Activated naive CD8-positive, alpha-beta T cell treated with anti-CD3 and anti-CD28 coated beads for 36 hours (primary cell): ENCODE measurements at regions not wholly inside any gene's neighbourhood (a gene's known extent, or its start where the extent isn't known, plus 50 kb on each side); places are given as distances from the start of the nearest gene placed in this dataset.
A peak's percentile ranks its signal among the peaks of the same experiment; 100 is the strongest.
"Not testable (repeated sequence)": the region's sequence is repeated elsewhere in the genome, so short reads cannot be mapped to it uniquely, and the experiment has no call there.

Source experiments
- DNase-seq: peaks from one replicate; pipeline ENCODE4 v3.0.0; 2021
- H3K27ac Mint-ChIP-seq: one replicate; pipeline ENCODE4 v1.8.0; 2022; ENCODE audit warnings: mild to moderate bottlenecking, moderate library complexity, mixed read lengths
- H3K27me3 Mint-ChIP-seq: one replicate; pipeline ENCODE4 v1.8.0; 2022; ENCODE audit warnings: mild to moderate bottlenecking, mixed read lengths
- H3K36me3 Mint-ChIP-seq: one replicate; pipeline ENCODE4 v1.8.0; 2021; ENCODE audit warnings: mild to moderate bottlenecking, mixed read lengths
- H3K4me1 Mint-ChIP-seq: one replicate; pipeline ENCODE4 v1.8.0; 2021; ENCODE audit warnings: mixed read lengths
- H3K4me3 Mint-ChIP-seq: one replicate; pipeline ENCODE4 v1.8.0; 2022; ENCODE audit warnings: mild to moderate bottlenecking, moderate library complexity, mixed read lengths
- H3K9me3 Mint-ChIP-seq: one replicate; pipeline ENCODE4 v1.8.0; 2022; ENCODE audit warnings: mixed read lengths

GRCh38 chr3:28615971-28616370 lies 267.3 kb upstream of the AZI2 start:
- DNase-seq = no peak
- H3K27ac Mint-ChIP-seq = no peak overlapping the region
- H3K9me3 Mint-ChIP-seq = no peaks in the 10 kb centered on the region
- H3K27me3 Mint-ChIP-seq = peaks cover under 1% of the 10 kb centered on the region
- no peaks in the 10 kb centered on the region for H3K36me3 Mint-ChIP-seq
- no peaks in the 10 kb centered on the region for H3K4me1 Mint-ChIP-seq
- H3K4me3 Mint-ChIP-seq = no peak overlapping the region

- H3K4me3 Mint-ChIP-seq = no peak overlapping the region
- peaks cover 3% of the 10 kb centered on the region for H3K9me3 Mint-ChIP-seq
- no peak overlapping the region for H3K27ac Mint-ChIP-seq
- no peaks in the 10 kb centered on the region for H3K4me1 Mint-ChIP-seq
- DNase-seq = no peak
- H3K27me3 Mint-ChIP-seq = peaks cover 6% of the 10 kb centered on the region
- no peaks in the 10 kb centered on the region for H3K36me3 Mint-ChIP-seq
These were observed 269.2 kb upstream of the AZI2 start for GRCh38 chr3:28617821-28618220.

- no peak overlapping the region for H3K27ac Mint-ChIP-seq
- H3K36me3 Mint-ChIP-seq = no peaks in the 10 kb centered on the region
- H3K9me3 Mint-ChIP-seq = peaks cover 3% of the 10 kb centered on the region
- DNase-seq = no peak
- H3K27me3 Mint-ChIP-seq = peaks cover 6% of the 10 kb centered on the region
- H3K4me1 Mint-ChIP-seq = no peaks in the 10 kb centered on the region
- H3K4me3 Mint-ChIP-seq = no peak overlapping the region
These were observed 274.5 kb upstream of the AZI2 start for GRCh38 chr3:28623106-28623505.

- DNase-seq = no peak
- H3K27me3 Mint-ChIP-seq = peaks cover 6% of the 10 kb centered on the region
- no peak overlapping the region for H3K27ac Mint-ChIP-seq
- no peak overlapping the region for H3K4me3 Mint-ChIP-seq
- H3K9me3 Mint-ChIP-seq = peaks cover 3% of the 10 kb centered on the region
- H3K36me3 Mint-ChIP-seq = no peaks in the 10 kb centered on the region
- no peaks in the 10 kb centered on the region for H3K4me1 Mint-ChIP-seq
These were observed 275.5 kb upstream of the AZI2 start for GRCh38 chr3:28624084-28624483.

GRCh38 chr3:28627843-28628242 lies 279.2 kb upstream of the AZI2 start:
- not testable (repeated sequence) for H3K27me3 Mint-ChIP-seq, H3K27ac Mint-ChIP-seq, DNase-seq, H3K4me3 Mint-ChIP-seq, H3K36me3 Mint-ChIP-seq, H3K4me1 Mint-ChIP-seq, H3K9me3 Mint-ChIP-seq

- Mint-ChIP-seq H3K4me3 (no peak overlapping the region), H3K36me3 (no peaks in the 10 kb centered on the region), H3K4me1 (no peaks in the 10 kb centered on the region), H3K9me3 (peaks cover 2% of the 10 kb centered on the region), H3K27me3 (no peaks in the 10 kb centered on the region), H3K27ac (no peak overlapping the region)
- DNase-seq = no peak
These were observed 285.4 kb upstream of the AZI2 start for GRCh38 chr3:28634019-28634418.

GRCh38 chr3:28637742-28638141 lies 289.1 kb upstream of the AZI2 start:
- H3K36me3 Mint-ChIP-seq = no peaks in the 10 kb centered on the region
- no peaks in the 10 kb centered on the region for H3K27me3 Mint-ChIP-seq
- H3K27ac Mint-ChIP-seq = no peak overlapping the region
- H3K4me1 Mint-ChIP-seq = no peaks in the 10 kb centered on the region
- H3K4me3 Mint-ChIP-seq = no peak overlapping the region
- peaks cover 2% of the 10 kb centered on the region for H3K9me3 Mint-ChIP-seq
- DNase-seq = no peak

GRCh38 chr3:28645149-28645548 lies 296.5 kb upstream of the AZI2 start:
- no peak for DNase-seq
- H3K27ac Mint-ChIP-seq = no peak overlapping the region
- H3K27me3 Mint-ChIP-seq = peaks cover 3% of the 10 kb centered on the region
- H3K36me3 Mint-ChIP-seq = no peaks in the 10 kb centered on the region
- no peaks in the 10 kb centered on the region for H3K4me1 Mint-ChIP-seq
- no peaks in the 10 kb centered on the region for H3K9me3 Mint-ChIP-seq
- H3K4me3 Mint-ChIP-seq = no peak overlapping the region

- no peaks in the 10 kb centered on the region for H3K4me1 Mint-ChIP-seq
- H3K9me3 Mint-ChIP-seq = no peaks in the 10 kb centered on the region
- H3K27ac Mint-ChIP-seq = no peak overlapping the region
- peaks cover 3% of the 10 kb centered on the region for H3K27me3 Mint-ChIP-seq
- DNase-seq = no peak
- no peaks in the 10 kb centered on the region for H3K36me3 Mint-ChIP-seq
- H3K4me3 Mint-ChIP-seq = no peak overlapping the region
These were observed 297.8 kb upstream of the AZI2 start for GRCh38 chr3:28646435-28646834.

GRCh38 chr3:28649266-28649665 lies 300.6 kb upstream of the AZI2 start:
- Mint-ChIP-seq H3K27ac (no peak overlapping the region), H3K27me3 (peaks cover 5% of the 10 kb centered on the region), H3K4me3 (no peak overlapping the region), H3K4me1 (no peaks in the 10 kb centered on the region), H3K9me3 (no peaks in the 10 kb centered on the region), H3K36me3 (no peaks in the 10 kb centered on the region)
- DNase-seq = no peak

- Mint-ChIP-seq H3K9me3 (no peaks in the 10 kb centered on the region), H3K27me3 (peaks cover 9% of the 10 kb centered on the region), H3K27ac (no peak overlapping the region), H3K4me1 (no peaks in the 10 kb centered on the region), H3K36me3 (no peaks in the 10 kb centered on the region), H3K4me3 (no peak overlapping the region)
- no peak for DNase-seq
These were observed 302.5 kb upstream of the AZI2 start for GRCh38 chr3:28651159-28651558.

GRCh38 chr3:28664123-28664522 lies 315.5 kb upstream of the AZI2 start:
- DNase-seq = no peak
- H3K36me3 Mint-ChIP-seq = no peaks in the 10 kb centered on the region
- no peak overlapping the region for H3K27ac Mint-ChIP-seq
- H3K27me3 Mint-ChIP-seq = peaks cover 7% of the 10 kb centered on the region
- peaks cover 1% of the 10 kb centered on the region for H3K4me1 Mint-ChIP-seq
- H3K4me3 Mint-ChIP-seq = no peak overlapping the region
- H3K9me3 Mint-ChIP-seq = no peaks in the 10 kb centered on the region

GRCh38 chr3:28667646-28668621 lies 319.3 kb upstream of the AZI2 start:
- Mint-ChIP-seq H3K27me3 (peaks cover 11% of the 10 kb centered on the region), H3K4me1 (peaks cover 1% of the 10 kb centered on the region), H3K4me3 (no peak overlapping the region), H3K27ac (no peak overlapping the region), H3K9me3 (no peaks in the 10 kb centered on the region), H3K36me3 (no peaks in the 10 kb centered on the region)
- peak; percentile 35 for DNase-seq

GRCh38 chr3:28669870-28670269 lies 321.2 kb upstream of the AZI2 start:
- no peaks in the 10 kb centered on the region for H3K9me3 Mint-ChIP-seq
- no peak overlapping the region for H3K4me3 Mint-ChIP-seq
- peaks cover 11% of the 10 kb centered on the region for H3K27me3 Mint-ChIP-seq
- no peaks in the 10 kb centered on the region for H3K36me3 Mint-ChIP-seq
- H3K27ac Mint-ChIP-seq = no peak overlapping the region
- no peak for DNase-seq
- peaks cover 1% of the 10 kb centered on the region for H3K4me1 Mint-ChIP-seq

- Mint-ChIP-seq H3K36me3 (no peaks in the 10 kb centered on the region), H3K4me1 (peaks cover 1% of the 10 kb centered on the region), H3K27me3 (peaks cover 13% of the 10 kb centered on the region), H3K4me3 (no peak overlapping the region), H3K9me3 (peaks cover 2% of the 10 kb centered on the region), H3K27ac (no peak overlapping the region)
- DNase-seq = no peak
These were observed 323.8 kb upstream of the AZI2 start for GRCh38 chr3:28672406-28672805.

GRCh38 chr3:28673446-28673845 lies 324.8 kb upstream of the AZI2 start:
- peaks cover 6% of the 10 kb centered on the region for H3K27me3 Mint-ChIP-seq
- no peak overlapping the region for H3K27ac Mint-ChIP-seq
- no peaks in the 10 kb centered on the region for H3K36me3 Mint-ChIP-seq
- no peak overlapping the region for H3K4me3 Mint-ChIP-seq
- no peaks in the 10 kb centered on the region for H3K4me1 Mint-ChIP-seq
- no peak for DNase-seq
- H3K9me3 Mint-ChIP-seq = peaks cover 2% of the 10 kb centered on the region
